CD4-positive, alpha-beta T cell (primary cell): ENCODE measurements at regions not wholly inside any gene's neighbourhood (a gene's known extent, or its start where the extent isn't known, plus 50 kb on each side); places are given as distances from the start of the nearest gene placed in this dataset.
A peak's percentile ranks its signal among the peaks of the same experiment; 100 is the strongest.

ENCODE experiments used
- ATAC-seq: fragments of 200-7000 bp; cut with Tn5 transposase; one replicate; pipeline ENCODE4 v1.10.0; 2022; ENCODE audit warnings: mild to moderate bottlenecking; ENCODE audit not compliant: poor library complexity
- CTCF ChIA-PET: fragments of 350-600 bp; sonication (Branson Sonifier 250); formaldehyde crosslinking; loops from one replicate; lab custom pipeline; 2021; ENCODE audit warnings: antibody characterized with exemption, inconsistent platforms; lab: Charles Lee
- POLR2A ChIA-PET: fragments of 350-600 bp; sonication (Branson Sonifier 250); formaldehyde crosslinking; loops from one replicate; lab custom pipeline; 2021; ENCODE audit warnings: antibody characterized with exemption, inconsistent platforms; lab: Charles Lee
- DNase-seq, 14 experiments: peaks; one replicate each; pipeline ENCODE4 v3.0.0-alpha.2; 2013 to 2020; ENCODE audit warnings: mixed read lengths in 2 of 14
- H3K27ac ChIP-seq, 2 donors: one replicate each; pipeline versions ENCODE4 v1.5.1 to v1.7.0; 2013; ENCODE audit warnings: low read length in 2 of 2, low read depth in 1 of 2, mild to moderate bottlenecking in 1 of 2
- H3K27me3 ChIP-seq, 2 experiments: 1 replicate in 1 of 2; 2 replicates in 1 of 2; pipeline versions ENCODE4 v1.6.1 to v1.7.0; 2013; ENCODE audit warnings: low read length in 2 of 2, control low read depth in 1 of 2, mild to moderate bottlenecking in 1 of 2, moderate library complexity in 1 of 2; ENCODE audit not compliant: insufficient read depth in 2 of 2, control insufficient read depth in 1 of 2
- H3K36me3 ChIP-seq: one replicate; pipeline ENCODE4 v1.6.1; 2013; ENCODE audit warnings: low read length, control low read depth; ENCODE audit not compliant: insufficient read depth
- H3K4me1 ChIP-seq: one replicate; pipeline ENCODE4 v1.6.1; 2013; ENCODE audit warnings: low read length, control low read depth; ENCODE audit not compliant: insufficient read depth
- H3K4me3 ChIP-seq: one replicate; pipeline ENCODE4 v1.5.1; 2013; ENCODE audit warnings: mild to moderate bottlenecking, low read length, moderate library complexity
- H3K9me3 ChIP-seq, 2 experiments: 1 replicate in 1 of 2; 2 replicates in 1 of 2; pipeline versions ENCODE4 v1.6.1 to v1.7.0; 2013; ENCODE audit warnings: low read length in 2 of 2, mild to moderate bottlenecking in 2 of 2, control low read depth in 1 of 2, moderate library complexity in 1 of 2; ENCODE audit not compliant: control insufficient read depth in 1 of 2, insufficient read depth in 1 of 2
- H3K27ac Mint-ChIP-seq: one replicate; pipeline ENCODE4 v1.8.0; 2020; ENCODE audit warnings: mixed read lengths
- H3K27me3 Mint-ChIP-seq: one replicate; pipeline ENCODE4 v1.8.0; 2021; ENCODE audit warnings: mixed read lengths
- H3K36me3 Mint-ChIP-seq: one replicate; pipeline ENCODE4 v1.8.0; 2021; ENCODE audit warnings: low read depth, mixed read lengths
- H3K4me1 Mint-ChIP-seq: one replicate; pipeline ENCODE4 v1.8.0; 2021; ENCODE audit warnings: low read depth, mixed read lengths
- H3K4me3 Mint-ChIP-seq: one replicate; pipeline ENCODE4 v1.8.0; 2020; ENCODE audit warnings: mild to moderate bottlenecking, mixed read lengths
- H3K9me3 Mint-ChIP-seq: one replicate; pipeline ENCODE4 v1.8.0; 2020; ENCODE audit warnings: mixed read lengths
- intact Hi-C, 2 experiments: fragments of 100-400 bp; cut with DNase I in 1 of 2; cut with micrococcal nuclease in 1 of 2; formaldehyde crosslinking; loops; one replicate each; pipeline versions ENCODE4 v1.15.1 to v1.9.0; 2023 to 2025; cut with DNase I, micrococcal nuclease
- TF ChIP-seq, protein P1 (sequence below): fragments of 200-600 bp; IDR thresholded peaks from one replicate; pipeline ENCODE4 v1.8.0; 2022; ENCODE audit warnings: antibody characterized with exemption, mild to moderate bottlenecking

DNA sequence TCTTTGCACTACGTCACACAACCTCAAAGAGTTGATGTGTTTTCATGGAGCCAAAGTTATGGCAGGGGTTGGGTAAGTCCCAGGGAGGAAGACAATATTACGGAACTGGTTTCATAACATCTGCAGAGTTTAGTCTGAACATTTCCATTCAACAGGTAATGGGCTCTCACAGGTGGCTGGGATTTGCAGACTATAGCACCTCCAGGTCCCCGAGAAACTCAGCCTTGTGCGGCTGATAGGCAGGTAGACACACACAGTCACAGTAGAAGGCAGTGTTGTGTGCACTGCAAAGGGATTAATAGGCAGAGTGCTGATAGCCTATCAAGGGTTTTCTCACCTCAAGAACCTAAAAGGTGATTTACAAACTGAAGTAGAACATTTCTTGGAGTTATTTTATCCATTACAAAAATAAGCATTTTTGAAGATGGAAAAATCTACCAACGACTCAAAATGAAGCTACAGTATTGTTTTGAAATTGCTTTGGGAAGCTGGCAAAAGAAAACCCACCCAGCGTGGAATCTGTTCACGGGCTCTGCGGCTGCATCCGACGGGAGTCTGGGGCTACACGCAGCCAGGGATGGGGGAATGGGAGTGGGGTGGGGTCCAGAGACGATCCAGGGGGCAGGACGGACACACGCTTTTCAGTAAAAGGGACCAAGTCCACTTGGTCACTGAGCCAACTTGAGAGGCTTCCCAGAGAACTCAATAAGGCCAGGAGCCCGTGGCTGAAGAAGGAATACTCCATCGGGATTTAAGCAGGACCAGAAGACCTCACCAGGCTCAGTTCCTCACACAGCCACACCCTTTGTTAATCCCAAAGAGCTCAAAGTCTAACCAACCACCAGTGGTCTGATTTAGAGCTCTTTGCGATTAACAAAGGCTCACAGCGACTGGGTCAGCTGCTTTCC lies 82.9 kb downstream of the CHRNA1 start:
- peak overlapping the region; percentile 22 for H3K27ac Mint-ChIP-seq
- POLR2A ChIA-PET, result interaction anchor here (0.8 to 3.2 kb wide), 15 partner anchors 13 to 218 kb away, joined by 3 to 20 read pairs (median 6); partner anchors contain the start of gene WIPF1
- no peaks in the 10 kb centered on the region for H3K36me3 ChIP-seq
- CTCF ChIA-PET, result interaction anchor here (0.9 to 2.4 kb wide), 4 partner anchors 19 to 113 kb away, joined by 3 to 5 read pairs (median 4); no protein-coding TSS in a partner anchor
- peak overlapping the region; percentile 94 for H3K4me3 Mint-ChIP-seq
- peaks cover 51% of the 10 kb centered on the region for H3K4me1 Mint-ChIP-seq
- peaks cover 5% of the 10 kb centered on the region for H3K36me3 Mint-ChIP-seq
- ATAC-seq, result no peak
- TF ChIP-seq, protein P1, sequence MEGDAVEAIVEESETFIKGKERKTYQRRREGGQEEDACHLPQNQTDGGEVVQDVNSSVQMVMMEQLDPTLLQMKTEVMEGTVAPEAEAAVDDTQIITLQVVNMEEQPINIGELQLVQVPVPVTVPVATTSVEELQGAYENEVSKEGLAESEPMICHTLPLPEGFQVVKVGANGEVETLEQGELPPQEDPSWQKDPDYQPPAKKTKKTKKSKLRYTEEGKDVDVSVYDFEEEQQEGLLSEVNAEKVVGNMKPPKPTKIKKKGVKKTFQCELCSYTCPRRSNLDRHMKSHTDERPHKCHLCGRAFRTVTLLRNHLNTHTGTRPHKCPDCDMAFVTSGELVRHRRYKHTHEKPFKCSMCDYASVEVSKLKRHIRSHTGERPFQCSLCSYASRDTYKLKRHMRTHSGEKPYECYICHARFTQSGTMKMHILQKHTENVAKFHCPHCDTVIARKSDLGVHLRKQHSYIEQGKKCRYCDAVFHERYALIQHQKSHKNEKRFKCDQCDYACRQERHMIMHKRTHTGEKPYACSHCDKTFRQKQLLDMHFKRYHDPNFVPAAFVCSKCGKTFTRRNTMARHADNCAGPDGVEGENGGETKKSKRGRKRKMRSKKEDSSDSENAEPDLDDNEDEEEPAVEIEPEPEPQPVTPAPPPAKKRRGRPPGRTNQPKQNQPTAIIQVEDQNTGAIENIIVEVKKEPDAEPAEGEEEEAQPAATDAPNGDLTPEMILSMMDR, result no peak
- H3K4me1 ChIP-seq, result peaks cover 39% of the 10 kb centered on the region
- H3K27ac ChIP-seq, result peak overlapping the region in 1 of 2 donors; percentile 41
- H3K4me3 ChIP-seq, result peak overlapping the region; percentile 75
- no peaks in the 10 kb centered on the region for H3K27me3 Mint-ChIP-seq
- no peak for DNase-seq
- H3K27me3 ChIP-seq, result no peaks in the 10 kb centered on the region
- no peaks in the 10 kb centered on the region for H3K9me3 ChIP-seq
- intact Hi-C loops, result loop anchor here (2.0 kb wide), 2 partner anchors 47 to 77 kb away; no protein-coding TSS in a partner anchor
- H3K9me3 Mint-ChIP-seq, result no peaks in the 10 kb centered on the region

DNA sequence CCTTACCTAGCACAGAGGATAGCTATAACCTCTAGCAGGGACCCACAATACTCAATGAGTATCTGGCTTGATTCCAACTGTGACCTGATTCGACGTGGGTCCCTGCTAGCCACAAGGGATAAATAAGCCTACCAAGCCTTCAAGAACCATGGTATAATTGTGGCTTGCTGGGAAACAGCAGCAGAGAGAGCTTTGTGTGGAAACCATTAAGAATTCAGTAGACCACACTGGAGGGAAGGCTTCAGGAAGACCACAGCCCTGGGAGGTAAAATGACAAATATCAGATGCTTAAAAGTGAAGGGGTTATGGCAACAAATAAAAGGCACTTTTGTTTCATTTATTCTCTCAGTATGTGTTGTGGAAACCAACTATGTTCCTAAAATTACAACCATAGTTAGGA lies 82.6 kb upstream of the WIPF1 start:
- TF ChIP-seq, protein P1, result no peak
- intact Hi-C loops, result no loop called here
- no peak for ATAC-seq
- peaks cover 57% of the 10 kb centered on the region for H3K4me1 Mint-ChIP-seq
- H3K27ac Mint-ChIP-seq, result peak overlapping the region; percentile 22
- H3K9me3 Mint-ChIP-seq, result no peaks in the 10 kb centered on the region
- Histone ChIP-seq H3K4me3 (no peak overlapping the region), H3K36me3 (no peaks in the 10 kb centered on the region), H3K27ac (peak overlapping the region in 1 of 2 donors; percentile 1), H3K4me1 (peaks cover 43% of the 10 kb centered on the region), H3K9me3 (no peaks in the 10 kb centered on the region), H3K27me3 (no peaks in the 10 kb centered on the region)
- peak in 1 of 14 experiments; percentile 38 for DNase-seq
- peaks cover 8% of the 10 kb centered on the region for H3K36me3 Mint-ChIP-seq
- POLR2A ChIA-PET, result interaction anchor here (0.9 to 1.8 kb wide), 5 partner anchors 28 to 106 kb away, joined by 3 to 8 read pairs (median 4); no protein-coding TSS in a partner anchor
- H3K27me3 Mint-ChIP-seq, result no peaks in the 10 kb centered on the region
- peak overlapping the region; percentile 94 for H3K4me3 Mint-ChIP-seq
- CTCF ChIA-PET, result interaction anchor here (0.5 to 1.7 kb wide), 4 partner anchors 8 to 247 kb away, joined by 3 to 7 read pairs (median 4); no protein-coding TSS in a partner anchor

DNA sequence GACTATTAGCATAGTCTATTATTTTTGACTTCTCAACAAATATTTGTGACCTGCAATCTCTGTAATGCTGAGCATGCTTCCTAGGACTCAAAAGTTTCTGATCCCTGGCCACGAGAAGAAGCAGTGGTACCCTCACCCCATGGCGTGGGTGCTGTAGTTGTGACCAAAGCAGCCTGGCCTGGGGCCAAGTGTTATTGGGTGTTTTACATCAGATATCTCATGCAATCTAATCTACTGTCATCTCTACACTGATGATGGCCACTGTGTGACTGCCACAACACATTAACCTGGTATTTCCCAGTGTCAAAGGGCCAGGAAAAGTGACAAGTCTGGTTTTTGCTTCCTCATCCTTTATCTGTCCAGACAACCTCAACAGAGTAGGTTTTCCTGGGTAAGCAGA lies 80.8 kb upstream of the WIPF1 start:
- H3K27ac ChIP-seq, result no peak overlapping the region
- Mint-ChIP-seq H3K4me1 (peaks cover 60% of the 10 kb centered on the region), H3K27ac (peak overlapping the region; percentile 22), H3K36me3 (peaks cover 6% of the 10 kb centered on the region), H3K9me3 (no peaks in the 10 kb centered on the region), H3K4me3 (no peak overlapping the region), H3K27me3 (no peaks in the 10 kb centered on the region)
- H3K4me1 ChIP-seq, result peaks cover 41% of the 10 kb centered on the region
- H3K36me3 ChIP-seq, result no peaks in the 10 kb centered on the region
- ChIA-PET POLR2A (no interaction called here), CTCF (interaction anchor here (1.0 to 1.9 kb wide), 2 partner anchors 60 to 101 kb away, joined by 3 to 6 read pairs; no protein-coding TSS in a partner anchor)
- ATAC-seq (no peak), DNase-seq (peak in 2 of 14 experiments; percentile 25 to 42)
- intact Hi-C loops, result loop anchor here in 1 of 2 experiments (5.0 kb wide), 1 partner anchor 46 kb away; no protein-coding TSS in a partner anchor
- H3K27me3 ChIP-seq, result no peaks in the 10 kb centered on the region
- no peak overlapping the region for H3K4me3 ChIP-seq
- TF ChIP-seq, protein P1, result no peak
- H3K9me3 ChIP-seq, result no peaks in the 10 kb centered on the region
